ENCODE measurements at regions not wholly inside any gene's neighbourhood (a gene's known extent, or its start where the extent isn't known, plus 50 kb on each side); places are given as distances from the start of the nearest gene placed in this dataset.

GRCh38 chr10:83179371-83179770 is 959.9 kb upstream of the GHITM start:
- Mint-ChIP-seq H3K27me3 (no peaks in the 10 kb centered on the region), H3K4me3 (no peak overlapping the region), H3K4me1 (no peaks in the 10 kb centered on the region), H3K27ac (no peak overlapping the region), H3K9me3 (peaks cover 0 to 12% (median 0%) of the 10 kb centered on the region in 11 donors), H3K36me3 (no peaks in the 10 kb centered on the region)
- DNase-seq: no peak
- Histone ChIP-seq H3K36me3 (ENCODE audit: control insufficient read depth in 2 of 3, insufficient read depth in 3 of 3, low read length in 3 of 3) (no peaks in the 10 kb centered on the region), H3K27me3 (ENCODE audit: control insufficient read depth in 2 of 2, insufficient read depth in 2 of 2, low read length in 2 of 2) (no peaks in the 10 kb centered on the region), H3K27ac (ENCODE audit: low read depth, low read length) (no peak overlapping the region), H3K4me3 (ENCODE audit: low read length) (no peak overlapping the region), H3K9me3 (ENCODE audit: control insufficient read depth in 2 of 3, low read length in 3 of 3) (no peaks in the 10 kb centered on the region), H3K4me1 (ENCODE audit: control insufficient read depth in 2 of 2, insufficient read depth in 2 of 2, low read length in 2 of 2) (no peaks in the 10 kb centered on the region)
- POLR2A ChIA-PET: no interaction called here
- ATAC-seq: no peak
- CTCF ChIA-PET: no interaction called here
- intact Hi-C loops (cut with micrococcal nuclease): no loop called here

DNA sequence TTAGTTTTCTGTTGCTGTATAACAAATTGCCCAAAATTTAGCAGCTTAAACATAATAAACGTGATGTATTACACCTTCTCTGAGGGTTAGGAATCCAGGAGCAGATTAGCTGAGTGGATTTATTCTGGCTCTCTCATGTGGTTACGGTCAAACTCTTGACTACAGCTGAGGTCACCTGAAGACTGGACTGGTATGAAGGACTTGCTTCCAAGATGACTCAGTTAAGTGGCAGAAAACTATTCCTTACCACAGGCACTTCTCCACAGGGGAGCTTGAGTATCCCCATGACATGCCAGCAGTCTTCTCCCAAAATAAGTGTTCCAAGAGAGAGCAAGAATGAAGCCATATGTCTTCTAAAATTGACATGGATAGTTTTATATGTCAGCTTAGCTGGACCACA is 957.2 kb upstream of the GHITM start:
- Mint-ChIP-seq H3K27me3 (no peaks in the 10 kb centered on the region), H3K9me3 (peaks cover 0 to 12% (median 1%) of the 10 kb centered on the region in 11 donors), H3K27ac (no peak overlapping the region), H3K4me3 (no peak overlapping the region), H3K36me3 (no peaks in the 10 kb centered on the region), H3K4me1 (no peaks in the 10 kb centered on the region)
- no peaks in the 10 kb centered on the region for H3K27me3 ChIP-seq (ENCODE audit: control insufficient read depth in 2 of 2, insufficient read depth in 2 of 2, low read length in 2 of 2)
- ChIA-PET POLR2A (no interaction called here), CTCF (no interaction called here)
- no peaks in the 10 kb centered on the region for H3K9me3 ChIP-seq (ENCODE audit: control insufficient read depth in 2 of 3, low read length in 3 of 3)
- DNase-seq: no peak
- intact Hi-C loops (cut with micrococcal nuclease): no loop called here
- H3K4me3 ChIP-seq (ENCODE audit: low read length): no peak overlapping the region
- H3K36me3 ChIP-seq (ENCODE audit: control insufficient read depth in 2 of 3, insufficient read depth in 3 of 3, low read length in 3 of 3): no peaks in the 10 kb centered on the region
- H3K4me1 ChIP-seq (ENCODE audit: control insufficient read depth in 2 of 2, insufficient read depth in 2 of 2, low read length in 2 of 2): no peaks in the 10 kb centered on the region
- ATAC-seq: no peak
- no peak overlapping the region for H3K27ac ChIP-seq (ENCODE audit: low read depth, low read length)

- H3K4me3 ChIP-seq (ENCODE audit: low read length): no peak overlapping the region
- ChIA-PET CTCF (no interaction called here), POLR2A (no interaction called here)
- ATAC-seq (no peak), DNase-seq (no peak)
- Mint-ChIP-seq H3K4me3 (no peak overlapping the region), H3K4me1 (no peaks in the 10 kb centered on the region), H3K27me3 (no peaks in the 10 kb centered on the region), H3K27ac (no peak overlapping the region), H3K9me3 (peaks cover 0 to 10% (median 0%) of the 10 kb centered on the region in 11 donors), H3K36me3 (no peaks in the 10 kb centered on the region)
- intact Hi-C loops (cut with micrococcal nuclease): no loop called here
- H3K27ac ChIP-seq (ENCODE audit: low read depth, low read length): no peak overlapping the region
- no peaks in the 10 kb centered on the region for H3K27me3 ChIP-seq (ENCODE audit: control insufficient read depth in 2 of 2, insufficient read depth in 2 of 2, low read length in 2 of 2)
- H3K9me3 ChIP-seq (ENCODE audit: control insufficient read depth in 2 of 3, low read length in 3 of 3): no peaks in the 10 kb centered on the region
- no peaks in the 10 kb centered on the region for H3K4me1 ChIP-seq (ENCODE audit: control insufficient read depth in 2 of 2, insufficient read depth in 2 of 2, low read length in 2 of 2)
- H3K36me3 ChIP-seq (ENCODE audit: control insufficient read depth in 2 of 3, insufficient read depth in 3 of 3, low read length in 3 of 3): no peaks in the 10 kb centered on the region
Measured at GRCh38 chr10:83184641-83185040, 954.7 kb upstream of the GHITM start.

DNA sequence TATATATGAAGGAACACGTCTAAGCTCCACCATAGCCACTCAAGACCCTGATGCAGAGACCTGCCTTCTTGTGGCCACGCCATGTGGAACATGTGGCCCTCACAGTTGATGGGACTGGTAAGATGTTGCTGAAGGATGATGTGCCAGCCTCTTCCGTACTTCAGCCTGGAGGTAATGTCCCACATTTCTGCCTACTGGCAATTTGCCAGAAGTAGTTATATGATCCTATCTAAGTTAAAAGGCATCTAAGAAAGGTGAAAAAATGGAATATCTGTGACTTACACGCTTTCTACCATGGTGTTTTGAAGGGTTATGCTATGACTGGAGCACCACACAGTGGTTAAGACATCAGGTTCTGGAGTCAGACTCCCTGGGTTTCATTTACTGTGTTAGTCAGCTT is 948.7 kb upstream of the GHITM start:
- no peak for ATAC-seq
- Mint-ChIP-seq H3K36me3 (no peaks in the 10 kb centered on the region), H3K27ac (no peak overlapping the region), H3K4me3 (no peak overlapping the region), H3K27me3 (no peaks in the 10 kb centered on the region), H3K9me3 (peaks cover 0 to 9% (median 0%) of the 10 kb centered on the region in 11 donors), H3K4me1 (no peaks in the 10 kb centered on the region)
- Histone ChIP-seq H3K27ac (ENCODE audit: low read depth, low read length) (no peak overlapping the region), H3K4me3 (ENCODE audit: low read length) (no peak overlapping the region), H3K4me1 (ENCODE audit: control insufficient read depth in 2 of 2, insufficient read depth in 2 of 2, low read length in 2 of 2) (no peaks in the 10 kb centered on the region), H3K27me3 (ENCODE audit: control insufficient read depth in 2 of 2, insufficient read depth in 2 of 2, low read length in 2 of 2) (no peaks in the 10 kb centered on the region), H3K9me3 (ENCODE audit: control insufficient read depth in 2 of 3, low read length in 3 of 3) (no peaks in the 10 kb centered on the region), H3K36me3 (ENCODE audit: control insufficient read depth in 2 of 3, insufficient read depth in 3 of 3, low read length in 3 of 3) (no peaks in the 10 kb centered on the region)
- ChIA-PET POLR2A (no interaction called here), CTCF (no interaction called here)
- no peak for DNase-seq
- intact Hi-C loops (cut with micrococcal nuclease): no loop called here

- ATAC-seq (no peak), DNase-seq (no peak)
- intact Hi-C loops (cut with micrococcal nuclease): no loop called here
- H3K27ac Mint-ChIP-seq: no peak overlapping the region
- Histone ChIP-seq H3K27me3 (ENCODE audit: control insufficient read depth in 2 of 2, insufficient read depth in 2 of 2, low read length in 2 of 2) (no peaks in the 10 kb centered on the region), H3K36me3 (ENCODE audit: control insufficient read depth in 2 of 3, insufficient read depth in 3 of 3, low read length in 3 of 3) (no peaks in the 10 kb centered on the region), H3K4me3 (ENCODE audit: low read length) (no peak overlapping the region), H3K9me3 (ENCODE audit: control insufficient read depth in 2 of 3, low read length in 3 of 3) (no peaks in the 10 kb centered on the region), H3K27ac (ENCODE audit: low read depth, low read length) (no peak overlapping the region), H3K4me1 (ENCODE audit: control insufficient read depth in 2 of 2, insufficient read depth in 2 of 2, low read length in 2 of 2) (no peaks in the 10 kb centered on the region)
- POLR2A ChIA-PET: no interaction called here
- H3K4me1 Mint-ChIP-seq: no peaks in the 10 kb centered on the region
- H3K36me3 Mint-ChIP-seq: no peaks in the 10 kb centered on the region
- CTCF ChIA-PET: no interaction called here
- peaks cover 0 to 9% (median 0%) of the 10 kb centered on the region in 11 donors for H3K9me3 Mint-ChIP-seq
- H3K27me3 Mint-ChIP-seq: no peaks in the 10 kb centered on the region
- no peak overlapping the region for H3K4me3 Mint-ChIP-seq
Measured at GRCh38 chr10:83193026-83193425, 946.3 kb upstream of the GHITM start.

GRCh38 chr10:83195021-83195420 is 944.3 kb upstream of the GHITM start:
- Mint-ChIP-seq H3K4me3 (no peak overlapping the region), H3K9me3 (peaks cover 0 to 14% (median 0%) of the 10 kb centered on the region in 11 donors), H3K27ac (no peak overlapping the region), H3K36me3 (no peaks in the 10 kb centered on the region), H3K27me3 (no peaks in the 10 kb centered on the region), H3K4me1 (no peaks in the 10 kb centered on the region)
- ChIA-PET POLR2A (no interaction called here), CTCF (no interaction called here)
- Histone ChIP-seq H3K27ac (ENCODE audit: low read depth, low read length) (no peak overlapping the region), H3K27me3 (ENCODE audit: control insufficient read depth in 2 of 2, insufficient read depth in 2 of 2, low read length in 2 of 2) (no peaks in the 10 kb centered on the region), H3K36me3 (ENCODE audit: control insufficient read depth in 2 of 3, insufficient read depth in 3 of 3, low read length in 3 of 3) (no peaks in the 10 kb centered on the region), H3K4me1 (ENCODE audit: control insufficient read depth in 2 of 2, insufficient read depth in 2 of 2, low read length in 2 of 2) (no peaks in the 10 kb centered on the region), H3K9me3 (ENCODE audit: control insufficient read depth in 2 of 3, low read length in 3 of 3) (no peaks in the 10 kb centered on the region), H3K4me3 (ENCODE audit: low read length) (no peak overlapping the region)
- ATAC-seq (no peak), DNase-seq (no peak)
- intact Hi-C loops (cut with micrococcal nuclease): no loop called here

DNA sequence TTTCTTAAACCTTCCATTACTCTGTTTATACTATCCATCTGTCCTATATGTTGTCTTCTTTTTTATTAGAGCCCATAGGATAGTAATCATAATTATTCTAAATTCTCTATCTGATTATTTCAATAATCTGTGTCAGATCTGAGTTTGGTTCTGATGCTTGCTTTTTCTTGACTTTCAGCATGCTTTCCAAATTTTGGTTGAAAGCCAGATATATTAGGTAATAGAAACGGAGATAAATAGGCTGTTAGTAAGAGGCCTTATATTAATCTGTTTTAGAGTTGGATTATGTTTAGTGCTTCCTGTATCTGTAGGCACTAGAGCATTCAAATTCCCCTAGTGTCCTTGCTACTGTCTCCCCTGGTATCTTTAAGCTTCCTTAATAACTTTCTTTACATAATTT is 939.9 kb upstream of the GHITM start:
- H3K4me3 ChIP-seq (ENCODE audit: low read length): no peak overlapping the region
- no peak overlapping the region for H3K27ac ChIP-seq (ENCODE audit: low read depth, low read length)
- intact Hi-C loops (cut with micrococcal nuclease): no loop called here
- Mint-ChIP-seq H3K4me3 (no peak overlapping the region), H3K27me3 (peaks cover 0 to 6% (median 0%) of the 10 kb centered on the region in 5 donors), H3K36me3 (no peaks in the 10 kb centered on the region), H3K9me3 (peaks cover 0 to 12% (median 4%) of the 10 kb centered on the region in 11 donors), H3K27ac (no peak overlapping the region), H3K4me1 (no peaks in the 10 kb centered on the region)
- no peaks in the 10 kb centered on the region for H3K36me3 ChIP-seq (ENCODE audit: control insufficient read depth in 2 of 3, insufficient read depth in 3 of 3, low read length in 3 of 3)
- H3K4me1 ChIP-seq (ENCODE audit: control insufficient read depth in 2 of 2, insufficient read depth in 2 of 2, low read length in 2 of 2): no peaks in the 10 kb centered on the region
- DNase-seq (no peak), ATAC-seq (no peak)
- H3K27me3 ChIP-seq (ENCODE audit: control insufficient read depth in 2 of 2, insufficient read depth in 2 of 2, low read length in 2 of 2): no peaks in the 10 kb centered on the region
- no peaks in the 10 kb centered on the region for H3K9me3 ChIP-seq (ENCODE audit: control insufficient read depth in 2 of 3, low read length in 3 of 3)
- ChIA-PET CTCF (no interaction called here), POLR2A (no interaction called here)

Data from naive thymus-derived CD4-positive, alpha-beta T cell (primary cell).